ENCODE measurements at regions not wholly inside any gene's neighbourhood (a gene's known extent, or its start where the extent isn't known, plus 50 kb on each side); places are given as distances from the start of the nearest gene placed in this dataset.
"Not testable (repeated sequence)": the region's sequence is repeated elsewhere in the genome, so short reads cannot be mapped to it uniquely, and the experiment has no call there.

DNA sequence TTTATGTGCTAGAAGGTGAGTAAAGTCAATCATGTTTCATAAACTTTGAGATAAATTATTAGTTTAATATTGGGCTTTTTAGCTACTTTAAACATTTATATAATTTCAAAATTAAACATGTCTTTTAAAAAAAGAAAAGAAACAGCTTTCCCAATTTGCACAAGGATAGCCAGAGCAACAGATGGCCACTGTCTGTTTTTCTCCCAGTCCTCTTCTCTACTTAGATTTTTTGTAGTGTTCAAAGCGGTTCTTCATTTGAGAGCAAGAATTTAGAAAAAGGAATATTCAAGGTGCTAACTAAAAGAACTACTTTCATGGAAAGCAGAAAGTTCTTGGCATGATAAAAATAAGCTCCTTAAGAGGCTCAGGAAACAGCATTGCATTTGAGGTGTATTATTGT, 128.3 kb upstream of the MIR17HG start:
- no peak for DNase-seq (ENCODE audit: low spot score)

DNA sequence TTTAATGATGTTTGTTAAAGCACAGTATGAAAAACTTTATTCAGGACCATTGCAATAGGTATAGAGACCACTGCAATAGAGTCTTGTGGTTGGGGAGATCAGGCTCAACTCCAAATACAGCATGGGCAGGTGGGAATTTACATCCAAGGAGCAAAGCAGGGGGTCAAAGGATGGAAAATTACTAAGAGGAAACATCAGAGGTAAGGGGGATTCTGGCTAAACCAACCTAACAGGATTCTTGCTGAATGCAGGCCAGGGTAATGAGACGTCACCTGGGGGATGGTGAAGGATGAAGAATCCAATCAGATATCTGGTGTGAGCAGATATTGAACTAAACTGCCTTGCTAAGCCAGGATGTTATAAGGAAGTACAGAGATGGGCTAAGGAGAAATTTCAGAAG, 126.6 kb upstream of the MIR17HG start:
- no peak for DNase-seq (ENCODE audit: low spot score)

DNA sequence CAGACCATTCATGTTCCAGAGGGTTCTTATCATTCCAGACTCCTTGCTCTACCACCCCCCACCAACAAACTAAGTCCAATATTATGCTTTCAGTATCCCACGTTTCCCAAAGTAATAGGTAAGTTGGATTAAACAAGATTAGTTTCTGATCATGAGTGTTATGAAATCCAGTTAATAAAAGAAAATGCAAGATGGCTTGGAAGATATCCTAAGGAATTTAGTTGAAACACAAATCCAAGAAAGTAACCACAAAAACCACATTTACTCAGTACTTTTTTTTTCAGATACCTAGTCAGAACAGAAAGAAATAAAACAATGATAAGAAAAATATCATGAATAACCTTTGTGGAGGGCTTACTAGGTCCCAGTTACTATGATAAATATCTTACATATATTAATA, 119.4 kb upstream of the MIR17HG start:
- no peak for DNase-seq (ENCODE audit: low spot score)

DNA sequence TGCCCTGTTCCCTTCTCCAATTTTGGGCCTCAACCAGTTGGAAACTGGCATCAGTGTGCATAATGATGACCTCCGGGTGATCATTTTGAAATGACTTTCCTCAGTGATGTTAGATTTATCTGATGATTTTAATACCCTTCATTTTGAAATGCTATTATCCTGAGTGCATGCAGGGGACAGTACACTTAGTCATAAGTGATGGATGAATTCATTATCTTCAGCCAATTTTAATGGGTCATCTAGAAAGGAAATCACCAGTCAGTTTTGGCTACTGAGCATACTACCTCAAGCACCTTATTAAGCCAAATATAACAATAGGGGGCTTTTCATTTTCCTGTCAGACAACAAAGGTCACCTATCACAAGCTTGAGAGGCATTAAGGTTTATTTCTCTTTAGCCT, 118.5 kb upstream of the MIR17HG start:
- DNase-seq (ENCODE audit: low spot score) = no peak

DNA sequence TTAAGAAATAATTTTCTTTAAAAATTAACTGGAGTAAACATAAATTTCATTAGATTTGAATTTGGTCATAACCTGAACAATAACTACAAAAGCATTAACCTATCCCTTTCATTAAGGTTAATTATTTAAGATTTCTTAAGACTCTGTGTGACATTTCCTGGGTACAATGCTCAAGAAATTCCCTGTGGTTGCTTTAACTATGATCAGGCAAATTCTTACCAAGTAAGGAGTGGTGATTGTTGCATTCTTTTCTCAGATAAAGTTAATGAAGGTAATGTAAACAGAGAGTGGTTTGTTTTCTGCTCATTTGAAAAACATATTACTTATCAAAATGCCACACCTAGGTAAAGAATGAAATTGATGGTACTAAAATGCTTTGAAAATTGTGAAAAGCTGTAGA, 114.8 kb upstream of the MIR17HG start:
- DNase-seq (ENCODE audit: low spot score) = no peak

DNA sequence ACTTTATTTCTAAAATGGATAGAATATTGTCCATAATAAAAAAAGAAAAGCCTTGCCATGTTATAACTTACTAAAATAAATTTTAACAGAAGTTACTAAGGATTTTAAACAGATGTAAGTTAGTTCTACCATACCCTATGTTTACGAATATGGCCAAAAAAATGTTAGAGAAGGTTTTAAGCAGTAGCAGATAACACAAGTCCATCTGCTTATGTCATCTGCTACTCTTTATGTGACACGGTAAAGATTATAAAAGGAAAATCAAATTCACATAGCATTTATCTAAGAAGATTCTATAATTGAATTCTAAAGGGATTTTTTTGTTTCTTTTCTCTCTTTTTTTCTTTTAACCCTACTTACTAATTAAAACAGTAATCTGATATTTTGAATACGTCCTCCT, 114.2 kb upstream of the MIR17HG start:
- no peak for DNase-seq (ENCODE audit: low spot score)

DNA sequence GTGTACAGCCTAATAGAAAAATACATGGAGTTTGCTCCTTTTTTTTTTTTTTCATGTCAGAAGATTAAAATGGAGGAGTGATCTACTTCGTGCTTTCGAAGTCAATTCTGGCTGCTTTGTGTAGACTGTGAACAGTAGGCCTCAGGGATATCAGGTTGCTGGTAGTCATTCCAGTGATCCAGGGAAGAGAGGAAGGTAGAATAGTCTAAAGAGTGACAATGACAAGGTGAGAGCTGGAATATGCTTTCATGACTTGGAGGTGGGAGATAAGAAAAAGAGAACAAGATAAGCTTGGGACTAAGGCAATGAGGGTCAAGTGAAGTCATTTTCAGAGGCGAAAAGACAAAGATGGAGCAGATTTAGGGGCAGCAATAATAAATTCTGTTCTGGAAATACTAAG, 111.3 kb upstream of the MIR17HG start:
- no peak for DNase-seq (ENCODE audit: low spot score)

DNA sequence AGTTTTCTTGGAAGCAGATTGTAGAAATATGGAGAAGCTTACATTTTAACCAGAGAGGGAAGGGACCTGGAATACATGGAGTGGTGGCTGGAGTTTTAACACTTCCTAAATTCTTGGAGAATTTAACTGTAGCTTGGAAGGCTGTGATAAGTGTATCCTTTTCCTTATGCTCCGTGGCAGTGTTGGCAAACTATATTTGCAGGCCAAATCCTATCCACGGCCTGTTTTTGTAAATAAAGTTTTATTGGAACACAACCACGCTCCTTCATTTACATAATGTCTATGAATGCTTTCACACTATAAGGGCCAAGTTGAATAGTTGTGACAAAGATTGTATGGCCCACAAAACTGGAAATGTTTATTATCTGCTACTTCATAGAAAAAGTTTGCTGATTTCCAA, 110.6 kb upstream of the MIR17HG start:
- no peak for DNase-seq (ENCODE audit: low spot score)

DNA sequence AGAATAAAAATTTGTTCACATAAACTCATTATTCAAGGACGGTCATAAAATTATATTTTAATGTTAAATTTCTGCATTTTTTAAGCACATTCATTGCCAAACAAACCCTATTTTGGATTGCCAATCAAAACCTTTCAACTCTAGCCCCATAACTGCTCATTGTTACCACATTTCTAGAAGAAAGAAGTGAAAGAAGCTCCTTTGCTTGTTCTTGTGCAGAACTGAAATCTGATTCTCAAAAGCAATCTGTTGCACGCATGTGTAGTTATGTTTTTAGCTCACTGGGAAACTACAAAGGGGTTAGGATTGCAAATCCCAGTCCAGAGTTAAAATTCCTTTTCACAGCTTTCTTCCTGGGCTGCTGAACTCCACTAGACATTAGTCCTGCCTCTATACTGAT, 109.5 kb upstream of the MIR17HG start:
- no peak for DNase-seq (ENCODE audit: low spot score)

DNA sequence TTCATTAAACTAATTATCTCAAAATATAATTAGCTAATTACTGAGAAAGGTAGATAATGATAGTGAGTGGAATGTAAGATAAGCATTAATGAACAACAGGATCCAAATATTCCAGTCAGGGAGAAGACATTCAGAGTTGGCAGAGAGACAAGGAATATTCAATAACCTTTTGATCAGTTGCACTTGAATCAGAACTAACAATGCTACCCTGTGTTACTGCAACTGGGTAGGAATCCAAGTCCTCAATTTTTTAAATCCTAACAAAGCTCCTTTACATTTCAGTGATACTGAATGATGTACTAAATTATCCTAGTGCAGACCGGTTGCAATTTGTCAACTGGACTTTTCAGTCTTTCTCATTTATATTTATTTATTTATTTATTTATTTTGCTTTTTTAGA, 107.1 kb upstream of the MIR17HG start:
- no peak for DNase-seq (ENCODE audit: low spot score)

DNA sequence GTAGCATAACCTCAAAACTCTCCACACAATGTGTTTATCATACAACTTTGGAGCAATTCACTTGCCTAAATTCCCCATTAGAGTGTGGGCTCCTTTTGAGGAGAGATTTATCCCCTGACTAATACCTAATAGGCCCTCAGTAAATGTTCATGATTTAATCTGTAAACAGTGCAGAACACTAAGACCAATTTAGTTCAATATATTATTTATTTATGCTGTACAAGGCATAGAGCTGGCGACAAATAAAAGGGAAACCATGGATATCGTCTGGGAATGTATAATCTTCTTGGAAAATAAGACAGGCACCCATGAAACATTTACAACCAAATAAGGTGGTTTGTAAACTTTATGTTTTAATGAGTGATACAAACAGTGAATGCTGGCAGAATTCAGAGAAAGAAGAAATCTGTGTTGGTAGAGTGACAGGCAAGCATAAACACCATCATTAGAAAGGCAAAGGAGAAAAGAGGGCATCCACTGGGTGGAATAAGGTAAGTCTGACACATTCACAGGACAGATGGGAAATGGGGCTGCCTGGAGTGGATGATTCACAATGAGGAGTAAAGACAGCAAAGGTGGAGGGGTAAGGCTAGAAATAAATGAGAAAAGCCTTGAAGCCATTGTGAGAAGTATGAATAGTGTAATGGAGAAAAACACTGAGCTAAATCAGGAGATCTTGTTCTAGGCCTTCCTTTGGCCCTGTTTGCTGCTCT, 106.1 kb upstream of the MIR17HG start:
- DNase-seq (ENCODE audit: low spot score) = no peak

DNA sequence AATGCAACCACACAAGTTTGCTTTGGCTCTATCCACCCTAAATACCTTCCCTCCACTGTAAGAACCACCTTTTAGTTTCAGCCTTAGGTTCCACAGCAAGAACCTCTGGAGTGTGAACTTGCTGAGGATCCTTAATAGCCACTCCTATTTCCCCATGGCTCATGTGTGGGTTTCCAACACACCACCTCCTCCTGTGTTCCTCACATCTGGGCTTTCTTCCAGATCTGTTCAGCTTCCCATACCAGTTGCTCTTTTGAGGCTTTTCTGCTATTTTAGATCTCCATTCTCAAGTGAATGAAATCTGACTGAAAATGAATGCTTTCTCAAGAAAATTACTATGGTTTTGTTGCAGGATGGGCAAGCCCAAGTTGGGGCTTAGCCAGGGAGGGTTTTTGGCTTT, 104.8 kb upstream of the MIR17HG start:
- DNase-seq (ENCODE audit: low spot score) = no peak

DNA sequence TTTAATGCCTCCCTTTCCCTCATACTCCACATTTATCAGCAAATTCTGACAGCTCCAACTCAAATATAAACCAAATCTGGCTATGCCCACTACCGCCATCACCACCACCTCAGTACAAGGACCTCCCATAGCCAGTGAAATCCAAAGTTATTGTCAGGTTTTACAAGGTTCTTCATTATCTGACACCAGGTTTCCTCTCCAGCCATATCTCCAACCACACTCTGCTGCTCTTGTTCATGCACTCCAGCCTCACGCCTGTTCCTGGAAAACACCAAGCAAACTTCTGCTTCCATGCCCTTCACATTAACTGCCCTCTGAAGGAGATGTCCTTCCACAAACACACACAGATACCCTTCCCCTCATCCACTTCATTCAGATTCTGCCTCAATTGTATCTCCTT, 102.2 kb upstream of the MIR17HG start:
- no peak for DNase-seq (ENCODE audit: low spot score)

DNA sequence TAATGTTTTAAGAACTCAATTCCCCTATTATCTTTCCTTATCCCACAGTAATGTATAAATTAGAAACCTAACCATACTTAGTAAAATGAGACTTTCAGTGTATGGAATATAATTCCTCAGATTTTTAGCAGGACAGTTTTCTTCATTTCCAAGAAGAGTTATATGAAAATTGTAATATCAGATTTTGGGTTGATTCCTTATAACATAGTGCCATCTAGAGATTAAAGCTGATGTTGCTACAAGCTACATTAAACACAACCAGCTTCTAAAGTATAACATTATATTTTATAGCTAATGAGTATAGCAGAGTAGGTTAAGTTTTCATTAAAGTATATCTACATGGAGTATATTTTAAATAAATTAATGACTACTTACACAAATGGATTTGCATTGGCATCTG, 99.7 kb upstream of the MIR17HG start:
- DNase-seq (ENCODE audit: low spot score) = no peak

DNA sequence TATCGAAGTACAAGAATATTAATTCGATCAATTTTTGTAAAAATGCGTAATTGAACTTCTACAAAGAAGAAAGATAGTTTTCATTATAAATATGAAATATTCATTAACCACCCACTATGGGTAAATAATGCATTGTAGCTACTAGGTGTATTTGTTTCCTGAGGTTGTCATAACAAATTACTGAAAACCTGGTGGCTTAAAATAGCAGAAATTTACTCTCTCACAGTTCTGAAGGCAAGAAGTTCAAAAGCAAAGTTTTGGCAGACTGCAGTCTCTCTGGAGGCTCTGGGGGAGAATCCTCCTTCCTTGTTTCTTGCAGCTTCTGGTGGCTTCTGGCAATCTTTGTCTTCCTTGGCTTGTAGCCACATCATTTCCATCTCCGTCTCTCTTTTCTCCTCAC, 99.2 kb upstream of the MIR17HG start:
- no peak for DNase-seq (ENCODE audit: low spot score)

DNA sequence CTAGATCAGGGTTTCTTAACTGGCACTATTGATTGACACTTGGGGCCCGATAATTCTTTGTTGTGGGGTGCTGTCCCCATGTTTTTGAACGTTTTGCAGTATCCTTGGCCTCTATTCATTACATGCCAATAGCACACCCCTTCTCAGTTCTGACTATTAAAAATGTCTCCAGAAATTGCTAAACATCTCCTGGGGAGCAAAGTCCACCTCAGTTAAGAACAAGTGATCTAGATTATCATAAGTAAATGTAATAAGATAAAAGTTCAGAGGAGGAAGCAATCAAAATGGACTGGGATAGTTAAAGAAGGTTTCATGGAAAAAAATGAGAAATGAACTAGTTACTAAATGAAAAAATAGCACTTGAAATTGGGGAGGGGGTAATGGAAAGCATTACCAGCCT, 98.1 kb upstream of the MIR17HG start:
- no peak for DNase-seq (ENCODE audit: low spot score)

DNA sequence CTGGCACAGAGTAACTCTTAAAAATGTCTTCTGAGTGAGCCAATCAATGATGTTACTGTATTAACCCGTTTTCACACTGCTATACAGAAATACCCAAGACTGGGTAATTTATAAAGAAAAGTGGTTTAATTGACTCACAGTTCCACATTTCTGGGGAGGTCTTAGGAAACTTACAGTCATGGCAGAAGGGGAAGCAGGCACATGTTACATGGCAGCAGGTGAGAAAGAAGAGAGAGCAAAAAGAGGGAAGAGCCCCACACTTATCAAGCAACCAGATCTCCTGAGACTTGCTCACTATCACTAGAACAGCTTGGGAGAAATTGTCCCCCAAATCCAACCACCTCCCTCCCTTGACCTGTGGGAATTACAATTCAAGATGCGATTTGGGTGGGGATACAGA, 97.6 kb upstream of the MIR17HG start:
- DNase-seq (ENCODE audit: low spot score) = no peak

DNA sequence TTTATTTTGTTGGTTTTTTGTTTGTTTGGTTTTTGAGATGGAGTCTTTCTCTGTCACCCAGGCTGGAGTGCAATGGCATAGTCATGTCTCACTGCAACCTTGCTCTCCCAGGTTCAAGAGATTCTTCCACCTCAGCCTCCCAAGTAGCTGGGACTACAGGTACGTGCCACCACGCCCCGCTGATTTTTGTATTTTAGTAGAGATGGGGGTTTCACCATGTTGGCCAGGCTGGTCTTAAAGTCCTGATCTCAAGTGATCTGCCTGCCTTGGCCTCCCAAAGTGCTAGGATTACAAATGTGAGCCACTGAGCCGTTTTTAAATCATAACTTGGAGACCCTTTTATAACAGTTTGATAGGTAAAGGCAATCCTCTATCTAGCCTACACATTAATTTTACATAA, 95.9 kb upstream of the MIR17HG start:
- DNase-seq (ENCODE audit: low spot score) = not testable (repeated sequence)

DNA sequence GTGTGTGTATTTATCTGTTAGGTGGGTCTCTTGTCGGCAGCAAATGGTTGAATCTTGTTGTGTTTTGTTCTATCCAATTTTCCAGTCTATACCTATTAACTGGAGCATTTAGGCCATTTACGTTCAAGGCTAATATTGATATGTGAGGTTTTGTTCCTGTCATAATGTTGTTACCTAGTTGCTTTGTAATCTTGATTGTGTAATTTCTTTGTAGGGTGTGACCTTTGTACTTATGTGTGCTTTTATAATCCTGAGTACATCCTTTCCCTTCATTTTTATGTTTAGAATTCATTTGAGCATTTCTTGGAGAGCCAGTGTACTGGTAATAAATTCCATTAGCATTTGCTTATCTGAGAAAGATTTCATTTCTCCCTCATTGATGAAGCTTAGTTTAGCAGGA, 83.0 kb upstream of the MIR17HG start:
- DNase-seq (ENCODE audit: low spot score) = no peak

DNA sequence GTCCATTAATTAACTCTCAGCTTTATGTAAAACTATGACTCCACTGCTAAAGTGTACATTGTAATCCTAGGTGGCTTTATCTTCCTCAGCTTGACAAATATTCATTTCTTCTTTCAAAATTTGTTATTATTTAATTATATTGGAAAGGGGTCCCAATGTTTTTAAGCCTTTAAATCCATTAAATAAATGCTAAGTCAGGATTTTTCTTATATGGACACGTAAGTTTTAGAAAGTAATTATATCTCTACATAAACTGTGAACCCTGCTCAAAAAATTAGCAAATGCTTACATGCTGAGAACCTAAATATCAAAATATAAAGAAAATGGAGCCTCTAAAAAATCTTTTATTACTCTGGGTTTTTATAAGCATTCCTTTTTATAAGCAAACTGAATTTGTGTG, 78.2 kb upstream of the MIR17HG start:
- DNase-seq (ENCODE audit: low spot score) = no peak

DNA sequence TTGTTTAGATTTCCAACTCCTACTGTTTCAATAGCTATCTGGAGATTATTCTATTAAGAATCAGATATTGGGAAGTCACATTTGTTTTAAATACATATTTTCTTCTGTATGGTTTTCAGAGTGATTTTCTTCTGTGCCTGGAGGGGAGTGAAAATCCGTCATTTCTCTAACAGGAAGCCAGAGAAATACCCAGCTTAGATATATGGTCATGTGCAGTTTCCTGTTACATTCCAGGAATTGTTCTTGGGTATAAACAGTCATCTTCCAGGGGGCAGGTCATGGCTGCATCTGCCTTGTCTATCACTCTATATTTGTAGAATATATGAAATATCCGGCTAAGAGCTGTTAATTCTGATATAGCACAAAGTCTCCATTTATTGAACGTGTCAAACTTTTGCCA, 77.5 kb upstream of the MIR17HG start:
- DNase-seq (ENCODE audit: low spot score) = no peak

DNA sequence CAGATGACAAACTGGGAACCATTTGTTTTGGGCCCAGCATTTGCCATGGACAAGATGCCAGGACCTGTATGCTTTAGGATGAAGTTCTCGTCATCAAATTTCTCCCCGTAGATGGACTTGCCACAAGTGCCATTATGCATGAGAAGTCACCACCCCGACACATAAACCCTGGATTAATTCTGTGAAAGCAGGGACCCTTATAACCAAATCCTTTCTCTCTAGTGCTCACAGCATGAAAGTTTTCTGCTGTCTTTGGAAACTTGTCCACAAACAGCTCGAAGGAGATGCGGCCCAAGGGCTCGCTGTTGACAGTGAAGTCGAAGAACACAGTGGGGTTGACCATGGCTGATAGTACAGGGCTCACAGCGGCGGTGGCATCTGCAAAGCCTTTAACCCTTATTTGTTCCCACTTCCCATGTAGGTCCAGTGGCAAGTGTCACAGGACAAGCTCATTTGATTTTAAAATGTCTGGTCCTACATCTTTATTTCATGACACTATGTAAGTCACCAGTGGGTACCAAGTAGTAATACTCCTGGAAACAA, 75.2 kb upstream of the MIR17HG start:
- DNase-seq (ENCODE audit: low spot score) = no peak

DNA sequence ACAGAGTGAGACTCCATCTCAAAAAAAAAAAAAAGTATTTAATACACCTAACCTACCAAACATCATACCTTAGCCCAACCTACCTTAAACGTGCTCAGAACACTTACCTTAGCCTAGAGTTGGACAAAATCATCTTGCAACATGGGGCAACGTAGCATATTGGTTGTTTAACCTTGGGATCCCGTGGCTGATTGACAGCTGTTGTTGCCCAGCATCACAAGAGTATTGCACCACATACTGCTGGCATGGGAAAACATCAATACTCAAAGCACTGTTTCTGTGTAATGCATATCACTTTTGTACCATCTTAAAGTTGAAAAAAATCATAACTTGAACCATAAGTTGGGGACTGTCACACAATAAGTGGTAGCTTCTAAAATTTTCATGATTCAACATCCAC, 73.8 kb upstream of the MIR17HG start:
- no peak for DNase-seq (ENCODE audit: low spot score)

DNA sequence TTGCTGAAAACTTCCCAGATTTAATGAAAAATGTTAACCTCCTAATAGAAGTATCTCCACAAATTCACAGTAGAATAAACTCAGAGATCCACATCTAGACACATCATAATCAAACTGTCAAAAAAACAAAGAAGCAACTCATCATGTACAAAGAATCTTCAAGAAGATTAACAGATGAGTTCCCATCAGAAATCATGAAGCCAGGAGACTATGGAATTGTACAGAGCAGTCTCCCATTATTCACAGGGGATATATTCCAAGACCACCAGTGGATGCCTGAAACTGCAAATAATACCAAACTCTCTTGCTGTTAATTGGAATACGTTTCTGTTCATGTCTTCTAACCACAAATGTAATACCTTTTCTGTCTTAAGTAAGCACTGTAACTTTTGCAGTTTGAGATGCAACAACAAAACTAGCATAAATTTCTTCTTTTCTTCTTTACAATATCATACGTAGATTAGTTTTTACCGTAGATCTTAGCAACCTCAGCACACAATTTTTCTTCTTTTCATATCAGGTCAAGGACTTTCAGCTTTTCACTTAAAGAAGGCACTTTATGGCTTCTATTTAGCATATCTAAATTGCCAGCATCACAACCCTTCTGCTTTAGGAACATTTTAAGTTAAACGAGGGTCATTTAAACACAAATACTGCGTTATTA, 70.3 kb upstream of the MIR17HG start:
- DNase-seq (ENCODE audit: low spot score) = no peak

All from ecto neural progenitor cell (in vitro differentiated cells).